ENCODE measurements at regions not wholly inside any gene's neighbourhood (a gene's known extent, or its start where the extent isn't known, plus 50 kb on each side); places are given as distances from the start of the nearest gene placed in this dataset.

DNA sequence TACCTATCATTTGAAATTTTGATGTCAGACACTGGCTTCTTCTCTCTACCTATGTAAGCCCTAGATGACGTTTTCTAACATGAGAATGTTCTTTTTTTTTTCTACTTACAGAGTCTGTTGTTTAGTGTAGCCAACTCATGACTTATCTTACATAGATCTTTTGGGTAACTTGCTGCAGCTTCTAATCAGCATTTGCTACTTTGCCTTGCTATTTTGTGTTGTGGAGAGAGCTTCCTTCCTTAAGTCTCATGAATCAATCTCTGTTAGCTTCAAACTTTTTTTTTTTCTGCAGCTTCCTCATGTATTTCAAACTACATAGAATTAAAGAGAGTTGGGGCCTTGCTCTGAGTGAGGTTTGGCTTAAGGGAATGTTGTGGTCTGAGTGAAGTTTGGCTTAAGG is 568.7 kb upstream of the BCHE start:
- TF ChIP-seq, protein P1, sequence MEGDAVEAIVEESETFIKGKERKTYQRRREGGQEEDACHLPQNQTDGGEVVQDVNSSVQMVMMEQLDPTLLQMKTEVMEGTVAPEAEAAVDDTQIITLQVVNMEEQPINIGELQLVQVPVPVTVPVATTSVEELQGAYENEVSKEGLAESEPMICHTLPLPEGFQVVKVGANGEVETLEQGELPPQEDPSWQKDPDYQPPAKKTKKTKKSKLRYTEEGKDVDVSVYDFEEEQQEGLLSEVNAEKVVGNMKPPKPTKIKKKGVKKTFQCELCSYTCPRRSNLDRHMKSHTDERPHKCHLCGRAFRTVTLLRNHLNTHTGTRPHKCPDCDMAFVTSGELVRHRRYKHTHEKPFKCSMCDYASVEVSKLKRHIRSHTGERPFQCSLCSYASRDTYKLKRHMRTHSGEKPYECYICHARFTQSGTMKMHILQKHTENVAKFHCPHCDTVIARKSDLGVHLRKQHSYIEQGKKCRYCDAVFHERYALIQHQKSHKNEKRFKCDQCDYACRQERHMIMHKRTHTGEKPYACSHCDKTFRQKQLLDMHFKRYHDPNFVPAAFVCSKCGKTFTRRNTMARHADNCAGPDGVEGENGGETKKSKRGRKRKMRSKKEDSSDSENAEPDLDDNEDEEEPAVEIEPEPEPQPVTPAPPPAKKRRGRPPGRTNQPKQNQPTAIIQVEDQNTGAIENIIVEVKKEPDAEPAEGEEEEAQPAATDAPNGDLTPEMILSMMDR (IDR thresholded peaks at IDR 0.05 in 4 of 5, conservative IDR thresholded peaks at IDR 0.05 in 1 of 5), result no peak
- TF ChIP-seq POLR2A (IDR thresholded peaks at IDR 0.05), result no peak

Data from gastrocnemius medialis (tissue), 4 donors.